HFF-Myc (cell line): ENCODE measurements at regions not wholly inside any gene's neighbourhood (a gene's known extent, or its start where the extent isn't known, plus 50 kb on each side); places are given as distances from the start of the nearest gene placed in this dataset.

ENCODE experiments used
- DNase-seq: peaks from one replicate; pipeline ENCODE4 v3.0.0-alpha.2; 2011; ENCODE audit warnings: low read depth; ENCODE audit errors: extremely low read depth
- H3K4me3 ChIP-seq: replicated peaks from 2 replicates; pipeline ENCODE4 v1.5.1; 2011; ENCODE audit warnings: low read depth, mild to moderate bottlenecking, control low read depth, low read length
- CTCF ChIP-seq: IDR thresholded peaks from 2 replicates; pipeline ENCODE4 v1.5.1; 2012; ENCODE audit warnings: mild to moderate bottlenecking, low read depth, low read length, control low read depth; ENCODE audit errors: missing control alignments

GRCh38 chr14:97827746-97828145 is 1030.6 kb downstream of the VRK1 start:
- DNase-seq: no peak
- no peak overlapping the region for H3K4me3 ChIP-seq
- TF ChIP-seq CTCF: no peak

- no peak overlapping the region for H3K4me3 ChIP-seq
- no peak for TF ChIP-seq CTCF
- DNase-seq: no peak
These were observed 1035.6 kb downstream of the VRK1 start for GRCh38 chr14:97832776-97833175.

DNA sequence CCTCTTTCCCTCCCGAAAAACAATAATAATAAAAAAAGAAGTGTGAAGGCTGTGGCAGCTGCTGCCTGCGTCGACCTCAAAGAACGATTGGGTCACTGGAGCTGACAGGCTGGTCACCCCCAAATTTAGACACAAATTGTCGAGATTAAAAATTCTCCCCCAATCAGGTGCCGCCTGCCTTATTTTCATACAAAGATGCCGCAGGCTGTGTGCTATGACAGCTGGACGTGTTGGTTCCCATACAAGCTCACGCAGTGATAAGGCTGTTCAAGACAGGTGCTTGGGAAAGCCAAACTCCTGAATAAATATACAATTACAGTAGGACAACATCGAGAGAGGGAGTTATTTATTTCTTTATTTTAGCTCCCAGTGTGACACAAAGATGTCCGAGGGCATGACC is 1041.8 kb downstream of the VRK1 start:
- H3K4me3 ChIP-seq: no peak overlapping the region
- no peak for TF ChIP-seq CTCF
- no peak for DNase-seq

DNA sequence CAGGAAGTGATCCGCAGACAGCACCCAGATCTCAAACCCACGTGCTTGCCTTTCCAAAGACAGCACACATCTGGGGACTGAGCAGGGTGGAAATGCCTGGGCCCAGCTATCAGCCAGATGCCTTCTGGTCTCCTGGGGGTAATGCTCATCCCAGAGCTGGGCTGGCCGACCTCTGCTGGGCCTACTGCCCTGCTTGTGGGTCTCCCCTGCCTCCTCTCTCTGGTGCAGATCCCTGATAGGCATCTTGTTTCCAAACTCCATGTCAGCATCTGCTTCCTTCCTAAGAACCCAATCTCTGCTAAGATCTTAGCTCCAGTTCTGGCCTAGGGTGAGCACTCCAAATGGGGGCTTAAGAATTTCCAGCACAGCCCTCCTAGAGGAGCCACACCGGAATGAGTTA is 1043.0 kb downstream of the VRK1 start:
- no peak for DNase-seq
- no peak for TF ChIP-seq CTCF
- no peak overlapping the region for H3K4me3 ChIP-seq

- no peak for TF ChIP-seq CTCF
- no peak overlapping the region for H3K4me3 ChIP-seq
- DNase-seq: no peak
These were observed 1044.6 kb downstream of the VRK1 start for GRCh38 chr14:97841762-97842161.

GRCh38 chr14:97843066-97843465 is 1045.9 kb downstream of the VRK1 start:
- no peak for TF ChIP-seq CTCF
- H3K4me3 ChIP-seq: no peak overlapping the region
- DNase-seq: no peak

DNA sequence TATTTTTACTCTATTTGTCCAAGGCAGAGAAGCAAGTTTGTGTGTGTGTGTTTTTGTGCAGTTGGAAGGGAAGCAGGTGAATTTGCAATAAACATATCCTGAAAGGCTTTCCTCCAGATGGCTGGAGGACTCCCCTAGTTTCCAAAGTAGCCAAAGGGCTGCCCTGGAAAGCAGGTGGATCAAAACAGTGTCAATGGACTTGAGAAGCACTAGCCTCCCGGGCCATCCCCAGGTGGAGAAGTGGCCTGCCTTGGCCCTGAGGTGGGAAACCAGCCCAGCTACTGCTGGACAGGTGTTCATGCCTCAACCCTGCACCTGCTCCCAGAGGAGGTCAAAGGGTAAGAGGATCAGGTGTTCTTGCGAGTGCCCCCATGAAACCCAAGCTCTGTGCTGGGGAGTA is 1046.9 kb downstream of the VRK1 start:
- DNase-seq: no peak
- no peak overlapping the region for H3K4me3 ChIP-seq
- no peak for TF ChIP-seq CTCF
